ENCODE measurements at regions not wholly inside any gene's neighbourhood (a gene's known extent, or its start where the extent isn't known, plus 50 kb on each side); places are given as distances from the start of the nearest gene placed in this dataset.

DNA sequence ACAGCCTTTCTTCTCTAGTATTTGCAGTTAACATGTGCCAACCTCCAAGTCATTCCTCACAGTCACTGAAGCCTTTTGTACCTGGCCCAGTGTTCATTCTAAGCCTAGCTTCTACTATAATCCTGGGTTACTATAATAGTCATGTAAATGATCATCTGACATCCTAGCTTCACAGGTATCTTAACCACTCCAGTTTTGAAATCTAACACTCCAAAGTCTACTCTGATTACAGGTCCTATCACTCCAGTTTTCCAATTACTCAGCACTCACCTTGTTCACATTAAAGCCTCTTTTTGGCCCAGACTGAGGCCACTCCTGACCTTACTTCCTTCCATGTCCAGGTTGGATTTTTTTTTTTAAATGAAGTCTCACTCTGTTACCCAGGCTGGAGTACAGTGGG is 87.6 kb upstream of the ZCCHC13 start:
- no peak for TF ChIP-seq MAX (IDR thresholded peaks at IDR 0.05)
- TF ChIP-seq CTCF (IDR thresholded peaks at IDR 0.05 in 2 of 3, conservative IDR thresholded peaks at IDR 0.05 in 1 of 3; ENCODE audit: borderline replicate concordance in 1 of 3, insufficient read depth in 1 of 3, low read depth in 2 of 3, low read length in 2 of 3), result no peak
- TF ChIP-seq EZH2phosphoT487 (IDR thresholded peaks at IDR 0.05; ENCODE audit: borderline replicate concordance), result no peak
- no peak for TF ChIP-seq EZH2 (IDR thresholded peaks at IDR 0.05)
- TF ChIP-seq JUND (IDR thresholded peaks at IDR 0.05), result no peak
- no peak for TF ChIP-seq POLR2AphosphoS5 (IDR thresholded peaks at IDR 0.05; ENCODE audit: low read depth, low read length)
